Fibroblast of mammary gland (primary cell): ENCODE measurements at regions not wholly inside any gene's neighbourhood (a gene's known extent, or its start where the extent isn't known, plus 50 kb on each side); places are given as distances from the start of the nearest gene placed in this dataset.

Experiments used
- DNase-seq: peaks from one replicate; pipeline ENCODE4 v3.0.0-alpha.2; 2010; ENCODE audit warnings: low read depth
- H3K4me3 ChIP-seq: 2 replicates; pipeline ENCODE4 v1.5.1; 2011; ENCODE audit warnings: low read depth, mild to moderate bottlenecking, low read length, moderate library complexity; ENCODE audit not compliant: control insufficient read depth
- TF ChIP-seq, protein P1 (sequence below): conservative IDR thresholded peaks from 2 replicates; pipeline ENCODE4 v1.5.1; 2011; ENCODE audit warnings: low read depth, low read length, inconsistent platforms; ENCODE audit not compliant: control insufficient read depth, insufficient read depth

DNA sequence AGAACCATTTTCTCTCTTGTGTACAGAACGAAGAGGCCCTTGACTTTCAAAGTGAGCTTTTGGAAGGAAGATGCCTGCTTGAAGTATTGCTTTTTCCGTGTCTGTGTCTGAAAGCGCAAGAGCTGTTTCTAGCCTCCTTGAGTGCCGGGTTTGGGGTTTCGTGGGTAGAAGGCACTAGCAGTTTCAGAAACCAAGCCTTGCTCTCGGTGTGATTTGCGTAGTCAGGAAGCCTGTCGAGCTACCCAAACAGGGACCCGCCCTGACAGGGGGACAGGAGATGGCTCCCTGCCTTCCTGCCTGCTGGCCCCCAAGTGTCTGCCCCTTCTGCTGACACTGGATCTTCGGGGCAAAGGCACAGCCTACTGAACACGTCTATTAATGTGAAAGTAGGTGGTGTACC, 322.0 kb downstream of the MAF start:
- no peak overlapping the region for H3K4me3 ChIP-seq
- no peak for DNase-seq
- TF ChIP-seq, protein P1, sequence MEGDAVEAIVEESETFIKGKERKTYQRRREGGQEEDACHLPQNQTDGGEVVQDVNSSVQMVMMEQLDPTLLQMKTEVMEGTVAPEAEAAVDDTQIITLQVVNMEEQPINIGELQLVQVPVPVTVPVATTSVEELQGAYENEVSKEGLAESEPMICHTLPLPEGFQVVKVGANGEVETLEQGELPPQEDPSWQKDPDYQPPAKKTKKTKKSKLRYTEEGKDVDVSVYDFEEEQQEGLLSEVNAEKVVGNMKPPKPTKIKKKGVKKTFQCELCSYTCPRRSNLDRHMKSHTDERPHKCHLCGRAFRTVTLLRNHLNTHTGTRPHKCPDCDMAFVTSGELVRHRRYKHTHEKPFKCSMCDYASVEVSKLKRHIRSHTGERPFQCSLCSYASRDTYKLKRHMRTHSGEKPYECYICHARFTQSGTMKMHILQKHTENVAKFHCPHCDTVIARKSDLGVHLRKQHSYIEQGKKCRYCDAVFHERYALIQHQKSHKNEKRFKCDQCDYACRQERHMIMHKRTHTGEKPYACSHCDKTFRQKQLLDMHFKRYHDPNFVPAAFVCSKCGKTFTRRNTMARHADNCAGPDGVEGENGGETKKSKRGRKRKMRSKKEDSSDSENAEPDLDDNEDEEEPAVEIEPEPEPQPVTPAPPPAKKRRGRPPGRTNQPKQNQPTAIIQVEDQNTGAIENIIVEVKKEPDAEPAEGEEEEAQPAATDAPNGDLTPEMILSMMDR: no peak

DNA sequence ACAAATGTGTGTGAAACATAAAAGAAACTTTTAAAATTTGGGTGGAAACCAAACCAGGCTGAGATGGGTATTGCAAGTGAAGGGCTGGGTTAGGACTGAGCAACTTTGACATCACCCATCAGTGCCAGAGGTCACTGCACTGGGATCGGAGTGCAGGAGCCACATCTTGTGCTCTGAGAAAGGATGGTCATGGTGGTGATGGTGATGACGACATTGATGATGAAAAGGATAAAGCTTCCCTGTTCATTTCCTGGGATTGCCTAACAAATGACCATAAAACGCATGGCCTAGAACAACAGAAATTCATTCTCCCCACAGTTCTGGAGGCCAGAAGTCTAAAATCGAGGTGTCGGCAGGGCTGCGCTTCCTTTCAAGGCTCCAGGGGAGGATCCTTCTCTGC, 324.0 kb downstream of the MAF start:
- no peak overlapping the region for H3K4me3 ChIP-seq
- TF ChIP-seq, protein P1: no peak
- no peak for DNase-seq

DNA sequence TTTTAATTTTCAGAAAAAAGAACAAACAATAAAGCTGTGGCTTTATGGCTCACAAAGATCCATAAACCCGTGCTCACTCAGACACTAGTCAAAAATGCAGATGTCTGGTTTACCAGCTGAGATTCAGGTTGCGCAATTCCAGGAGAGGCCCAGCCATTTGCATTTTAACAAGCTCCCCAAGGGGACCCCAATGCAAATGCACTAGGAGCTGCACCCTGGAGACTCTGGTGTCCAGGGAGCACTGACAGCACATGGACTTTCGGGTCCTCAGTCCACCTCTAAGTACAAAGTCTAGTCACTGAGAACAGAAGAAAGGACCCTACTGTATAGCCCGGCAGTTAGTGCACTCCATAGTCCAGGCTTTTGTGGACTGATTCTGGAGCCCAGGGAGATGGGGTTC, 326.3 kb downstream of the MAF start:
- H3K4me3 ChIP-seq: no peak overlapping the region
- DNase-seq: no peak
- TF ChIP-seq, protein P1: no peak

DNA sequence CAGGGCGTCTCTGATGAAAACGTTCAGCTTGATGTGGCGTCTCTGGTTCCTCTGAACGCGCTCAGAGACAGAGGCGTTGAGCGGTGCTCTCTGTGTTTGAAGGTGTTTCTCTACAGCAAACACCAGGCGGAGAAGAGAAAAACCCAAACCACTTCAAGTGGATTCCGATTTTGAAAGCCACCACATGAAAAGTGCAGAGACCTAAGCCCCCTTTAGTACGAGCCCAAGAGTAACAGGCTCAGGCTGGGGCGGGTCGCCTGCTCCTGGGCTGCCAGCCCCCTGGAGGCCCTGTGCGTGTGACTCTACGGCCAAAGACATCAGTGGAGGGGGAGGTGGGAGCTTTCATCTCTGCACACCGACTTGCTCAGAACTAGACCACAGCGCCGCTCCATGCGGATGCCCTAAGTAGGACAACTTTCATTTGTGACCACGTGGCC, 328.4 kb downstream of the MAF start:
- H3K4me3 ChIP-seq: no peak overlapping the region

DNA sequence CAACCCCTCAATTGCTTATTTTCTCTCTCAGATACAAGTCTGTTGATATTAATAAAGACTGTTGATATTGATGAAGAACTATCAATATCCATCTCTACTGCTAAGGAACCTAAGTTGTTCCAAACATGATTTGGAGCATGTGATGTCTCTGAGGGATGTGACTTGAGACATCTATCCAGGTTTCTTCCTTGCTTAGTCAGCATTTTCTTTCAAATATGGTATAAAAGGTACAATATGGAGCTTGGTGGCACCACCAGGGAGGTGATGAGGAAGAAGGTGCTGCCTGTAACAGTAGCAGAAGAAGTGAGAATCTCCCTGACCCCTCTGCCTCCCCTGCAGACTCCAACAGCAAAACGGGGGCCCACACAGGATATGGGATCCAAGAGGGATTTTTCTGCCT, 329.0 kb downstream of the MAF start:
- TF ChIP-seq, protein P1: no peak
- no peak for DNase-seq
- H3K4me3 ChIP-seq: no peak overlapping the region

More for the DNA sequence above, 328.4 kb downstream of the MAF start:
- TF ChIP-seq, protein P1: no peak
- DNase-seq: no peak

DNA sequence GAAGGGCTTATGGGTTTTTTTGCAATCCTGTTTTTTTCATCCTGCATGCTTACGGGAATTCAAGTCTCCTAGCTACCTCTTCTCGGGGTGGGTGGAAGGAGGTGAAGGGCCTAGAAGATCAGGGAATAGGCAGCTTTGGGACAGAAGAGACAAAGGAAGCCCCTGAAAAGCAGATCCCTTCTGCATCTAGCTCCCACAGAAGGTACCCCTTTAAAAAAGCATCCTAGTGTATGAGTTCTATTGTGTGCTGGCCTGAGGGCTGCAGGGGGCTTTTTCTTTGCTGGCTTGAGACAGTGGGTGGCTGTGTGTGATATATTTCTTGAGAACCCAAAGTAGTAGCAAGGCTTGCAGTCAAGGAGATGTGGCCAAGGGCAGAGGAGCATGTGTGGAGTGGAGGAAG, 330.5 kb downstream of the MAF start:
- DNase-seq: no peak
- TF ChIP-seq, protein P1: no peak
- no peak overlapping the region for H3K4me3 ChIP-seq

DNA sequence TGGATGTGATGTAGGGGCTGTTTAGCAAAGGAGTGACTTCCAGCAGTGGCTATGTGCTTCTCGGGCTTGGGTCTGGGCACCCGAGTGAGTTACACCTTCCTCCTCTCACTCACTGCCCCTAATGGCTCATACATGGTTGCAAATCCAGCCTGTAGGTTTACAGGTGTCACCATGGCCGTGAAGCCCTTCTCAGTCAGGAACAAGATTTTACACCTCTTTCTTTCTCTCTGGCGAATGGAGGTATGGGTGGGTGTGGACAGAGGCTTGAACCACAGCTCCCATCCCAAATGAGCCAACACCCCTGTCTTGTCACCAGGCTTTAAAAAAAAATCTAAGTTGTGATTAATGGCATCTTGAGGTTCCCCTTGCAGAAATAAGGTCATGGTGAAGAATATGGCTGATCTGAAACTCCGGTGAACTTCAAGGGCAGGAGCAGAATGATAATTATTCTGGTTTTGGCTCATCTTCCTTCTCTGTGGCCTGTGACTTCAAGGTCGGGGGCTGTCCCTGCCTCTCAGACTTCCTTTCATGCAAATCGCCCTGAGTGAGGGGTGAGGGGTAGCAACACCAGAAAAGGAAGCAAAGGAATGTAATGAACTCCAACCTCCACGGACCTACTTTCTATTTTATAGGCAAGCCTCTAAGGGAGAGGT, 331.2 kb downstream of the MAF start:
- no peak overlapping the region for H3K4me3 ChIP-seq
- DNase-seq: no peak

More for the DNA sequence above, 331.2 kb downstream of the MAF start:
- TF ChIP-seq, protein P1: no peak
